ENCODE measurements at regions not wholly inside any gene's neighbourhood (a gene's known extent, or its start where the extent isn't known, plus 50 kb on each side); places are given as distances from the start of the nearest gene placed in this dataset.

- no peak for DNase-seq (ENCODE audit: low spot score)
Measured at GRCh38 chr11:134915212-134915611, 503.2 kb upstream of the B3GAT1 start.

DNA sequence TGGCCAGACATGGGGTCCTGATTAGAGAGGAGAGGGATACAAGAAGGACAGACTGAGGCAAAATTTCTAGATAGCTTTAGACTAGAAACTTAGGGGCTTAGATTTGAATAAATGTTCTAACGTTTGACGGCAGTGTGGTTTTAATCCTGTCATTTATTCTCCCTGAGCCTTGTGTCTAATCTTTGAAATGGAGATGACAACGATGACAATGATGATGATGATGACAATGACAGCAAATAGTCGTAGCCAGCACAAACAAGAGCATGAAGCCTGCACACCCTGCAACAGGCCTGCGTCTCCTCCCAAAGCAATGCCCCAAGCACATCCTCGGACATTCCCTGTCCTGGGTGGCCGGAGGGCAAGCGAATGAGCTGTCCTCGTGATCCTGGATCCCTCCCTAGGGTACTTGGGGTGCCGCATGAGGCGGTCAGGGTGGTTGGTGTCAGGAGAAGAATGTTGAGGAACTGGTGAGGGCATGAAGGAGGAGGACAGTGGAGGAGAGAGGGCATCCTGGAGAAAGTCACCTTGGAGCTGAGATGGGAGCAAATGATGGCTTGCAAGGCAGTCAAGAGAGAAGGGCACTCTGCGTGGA is 502.1 kb upstream of the B3GAT1 start:
- no peak for DNase-seq (ENCODE audit: low spot score)

DNA sequence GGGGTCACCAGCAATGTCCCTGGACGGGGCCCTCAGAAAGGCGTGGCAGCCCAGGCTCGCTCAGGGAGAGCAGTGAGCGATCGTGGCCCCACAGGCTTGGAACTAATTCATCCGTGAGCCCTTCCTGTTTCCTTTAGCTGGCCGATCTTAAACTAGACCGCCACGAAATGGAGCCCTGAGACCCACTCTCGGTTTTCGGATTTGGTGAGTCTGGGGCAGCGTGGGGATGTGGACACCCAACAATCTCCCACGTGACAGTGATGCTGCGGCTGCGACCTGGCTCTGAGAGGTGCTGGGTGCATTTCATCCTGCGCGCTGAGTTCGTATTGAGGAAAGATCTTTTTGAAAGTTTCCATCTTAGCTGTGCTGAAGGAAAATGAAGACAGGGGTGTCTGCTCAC is 501.3 kb upstream of the B3GAT1 start:
- DNase-seq (ENCODE audit: low spot score): no peak

GRCh38 chr11:134911514-134912180 is 499.6 kb upstream of the B3GAT1 start:
- DNase-seq (ENCODE audit: low spot score): no peak

- DNase-seq (ENCODE audit: low spot score): no peak
Measured at GRCh38 chr11:134908583-134908982, 496.5 kb upstream of the B3GAT1 start.

GRCh38 chr11:134907636-134908035 is 495.6 kb upstream of the B3GAT1 start:
- no peak for DNase-seq (ENCODE audit: low spot score)

DNA sequence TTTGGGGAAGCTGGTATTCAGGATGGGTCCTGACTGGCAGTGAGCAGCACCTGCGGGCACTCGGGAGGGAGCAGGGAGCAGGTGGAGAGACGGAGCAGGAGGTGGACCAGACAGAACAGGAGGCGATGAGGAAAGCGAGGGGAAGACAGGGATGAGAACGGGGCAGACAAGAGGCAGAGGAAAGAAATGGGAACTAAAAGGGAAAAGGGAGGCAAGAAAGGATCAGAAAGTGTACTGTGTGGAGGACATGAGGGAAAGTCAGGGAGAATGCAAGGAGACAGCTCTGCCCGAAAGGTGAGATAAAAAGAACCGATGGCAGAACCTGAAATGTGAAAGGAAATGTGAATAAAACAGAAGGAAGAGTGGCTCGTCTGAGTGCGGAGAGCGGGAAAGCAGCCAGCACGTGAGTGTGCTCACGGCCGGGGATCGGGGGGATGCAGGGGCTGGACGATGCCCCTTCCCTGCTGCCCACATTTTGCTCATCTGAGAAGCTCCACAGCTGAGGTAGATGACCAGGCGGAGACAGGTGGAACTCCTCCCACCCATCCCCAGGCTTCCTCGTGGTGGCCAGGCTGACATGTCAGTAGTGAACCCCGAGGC is 494.4 kb upstream of the B3GAT1 start:
- no peak for DNase-seq (ENCODE audit: low spot score)

DNA sequence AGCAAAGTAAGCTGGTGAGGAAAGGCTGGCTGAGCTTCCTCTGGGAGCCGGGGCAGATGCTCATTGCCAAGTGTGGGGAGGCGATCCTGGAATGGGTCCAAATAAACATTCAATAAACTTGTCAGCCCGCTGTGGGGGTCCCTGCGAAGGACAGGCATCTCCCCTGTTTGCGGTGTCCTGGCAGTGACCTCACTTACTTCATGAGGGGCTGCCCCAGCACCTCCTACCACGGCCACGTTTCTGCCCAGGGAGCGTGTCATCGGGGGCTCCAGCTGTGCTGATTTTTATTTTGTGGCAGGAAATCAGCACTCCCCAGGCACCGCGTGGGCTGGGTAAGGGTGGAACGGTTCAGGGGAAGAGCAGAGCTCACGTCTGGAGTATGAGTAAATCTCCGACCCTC is 493.9 kb upstream of the B3GAT1 start:
- DNase-seq (ENCODE audit: low spot score): no peak

GRCh38 chr11:134905517-134905916 is 493.5 kb upstream of the B3GAT1 start:
- no peak for DNase-seq (ENCODE audit: low spot score)

DNA sequence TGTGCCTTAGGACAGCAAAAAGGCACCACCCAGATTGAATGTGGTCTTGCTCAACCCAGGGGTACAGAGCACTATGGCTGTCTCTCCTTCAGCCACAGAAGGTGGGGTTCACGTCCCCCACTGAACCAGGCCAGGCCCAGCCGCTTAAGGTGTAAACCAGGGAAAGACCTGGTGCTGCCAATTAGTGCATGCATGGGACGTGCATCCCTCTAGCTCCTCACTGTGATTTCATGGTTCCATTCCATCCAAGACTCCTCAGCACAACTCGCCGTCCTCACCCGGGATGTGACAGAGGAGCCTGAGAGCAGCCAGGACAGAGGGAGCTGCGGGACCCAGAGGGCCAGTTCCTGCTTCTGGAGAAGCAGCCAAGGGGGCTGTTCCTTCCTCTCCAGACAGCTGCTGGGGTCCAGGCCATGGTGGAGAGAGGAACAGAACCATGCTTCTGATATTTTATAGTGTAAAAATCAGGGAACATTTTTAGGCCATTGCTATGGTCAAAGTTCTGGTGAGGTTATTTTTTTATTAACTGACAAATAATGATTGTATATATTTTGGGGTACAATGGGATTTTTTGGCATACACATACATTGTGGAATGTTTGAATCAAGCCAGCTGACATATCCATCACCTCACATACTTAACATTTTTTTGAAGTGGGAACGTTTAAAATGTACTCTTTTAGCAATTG is 492.2 kb upstream of the B3GAT1 start:
- DNase-seq (ENCODE audit: low spot score): no peak

DNA sequence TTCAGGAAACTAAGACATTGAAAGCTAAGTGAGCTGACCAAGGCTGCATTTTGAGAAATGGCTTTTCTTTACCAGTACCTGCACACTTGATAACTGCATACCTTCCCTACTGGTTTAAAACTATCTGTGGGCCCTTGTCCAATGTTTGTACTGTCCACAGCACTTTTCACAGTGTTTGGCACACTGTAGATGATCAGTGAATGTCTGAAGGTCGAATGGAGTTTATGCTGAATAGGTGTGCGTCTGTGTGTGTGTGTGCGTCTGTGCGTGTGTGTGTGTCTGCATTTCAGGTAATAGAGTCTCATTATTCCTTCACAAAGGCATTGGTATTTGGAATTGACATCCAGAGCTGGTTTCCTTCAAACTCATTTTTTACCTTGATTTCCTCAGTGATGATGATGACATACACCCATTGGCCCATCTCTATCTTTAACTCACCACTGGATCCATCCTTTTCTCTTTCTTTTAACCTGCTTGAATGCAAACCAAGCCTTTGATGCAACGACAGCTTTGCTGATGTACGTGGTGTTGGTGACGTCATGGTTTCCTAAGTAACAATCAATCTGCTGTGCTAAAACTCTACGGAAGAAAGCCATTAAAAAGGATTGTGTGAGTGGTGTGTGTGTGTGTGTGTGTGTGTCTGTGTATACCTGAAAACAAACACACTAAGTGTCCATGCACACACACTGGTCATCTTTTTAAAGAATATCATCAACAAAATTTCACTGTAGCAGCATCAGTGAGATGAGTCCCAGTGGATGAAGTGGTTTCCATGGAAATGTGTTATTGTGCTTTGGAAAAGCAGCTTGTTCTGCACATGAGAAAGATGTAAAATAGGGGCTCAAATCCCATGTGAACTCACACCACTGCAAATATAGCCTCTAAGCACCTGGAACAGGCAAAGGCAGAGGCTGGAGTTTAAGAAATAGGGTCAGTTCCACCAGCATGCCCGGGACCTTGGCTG is 490.2 kb upstream of the B3GAT1 start:
- no peak for DNase-seq (ENCODE audit: low spot score)

- DNase-seq (ENCODE audit: low spot score): no peak
Measured at GRCh38 chr11:134901542-134901941, 489.5 kb upstream of the B3GAT1 start.

GRCh38 chr11:134893810-134894685 is 482.0 kb upstream of the B3GAT1 start:
- DNase-seq (ENCODE audit: low spot score): no peak

- no peak for DNase-seq (ENCODE audit: low spot score)
Measured at GRCh38 chr11:134890446-134890845, 478.4 kb upstream of the B3GAT1 start.

- DNase-seq (ENCODE audit: low spot score): no peak
Measured at GRCh38 chr11:134889832-134890231, 477.8 kb upstream of the B3GAT1 start.

DNA sequence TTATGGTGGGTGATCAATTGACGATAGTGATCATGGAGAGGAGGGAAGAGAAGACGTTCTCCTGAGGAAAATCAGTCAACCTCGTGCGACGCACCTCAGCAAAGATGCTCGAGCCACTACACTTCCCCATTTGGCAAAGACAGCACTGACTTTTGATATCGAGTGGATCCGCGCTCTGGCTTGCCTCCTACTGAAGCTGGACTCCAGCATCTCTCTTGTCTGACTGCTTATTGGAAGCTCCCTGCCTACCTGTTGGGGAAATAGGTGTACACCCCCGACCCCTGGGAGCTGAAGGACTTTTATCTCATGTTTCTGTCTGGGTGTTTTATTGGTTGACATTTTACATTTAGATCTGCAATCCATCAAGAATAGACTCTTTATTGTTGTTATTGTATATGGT is 476.8 kb upstream of the B3GAT1 start:
- no peak for DNase-seq (ENCODE audit: low spot score)

DNA sequence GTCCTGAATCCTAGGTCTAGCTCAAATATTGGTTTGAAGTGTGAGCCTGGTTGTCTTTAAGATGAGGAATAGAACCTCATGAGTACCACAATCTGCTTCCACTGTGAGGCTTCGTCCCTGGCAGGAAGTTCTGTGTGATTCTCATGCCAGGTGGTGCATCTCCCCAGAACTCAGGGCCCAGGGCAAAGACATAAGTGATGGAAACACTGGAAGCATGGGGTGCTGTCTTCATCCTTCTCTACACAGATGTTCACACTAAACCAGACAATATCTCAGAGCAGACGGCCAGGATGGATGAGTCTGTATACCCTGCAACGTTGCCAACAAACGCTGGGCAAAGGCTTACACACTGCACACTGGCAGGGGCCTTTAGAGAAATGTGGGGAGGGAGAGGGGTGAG is 475.9 kb upstream of the B3GAT1 start:
- no peak for DNase-seq (ENCODE audit: low spot score)

DNA sequence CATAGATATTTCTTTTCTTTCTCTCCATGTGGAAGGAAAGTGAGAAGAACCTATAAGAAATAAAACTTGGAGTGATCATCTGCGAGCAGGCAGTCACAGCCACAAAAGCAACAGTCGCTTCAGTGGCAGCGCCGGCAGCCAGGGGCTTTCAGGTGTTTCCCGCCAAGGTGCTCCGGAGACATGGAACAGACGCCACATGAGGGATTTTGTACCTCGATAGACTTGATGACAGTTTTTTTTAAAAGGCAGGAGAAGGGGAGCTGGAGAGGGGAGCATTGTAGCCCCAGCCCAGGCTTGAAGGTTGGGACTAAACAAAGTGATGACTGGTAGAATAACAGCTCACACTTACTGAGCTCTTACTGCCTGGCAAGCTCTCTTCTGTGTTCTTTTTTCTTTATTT is 471.4 kb upstream of the B3GAT1 start:
- DNase-seq (ENCODE audit: low spot score): no peak

- no peak for DNase-seq (ENCODE audit: low spot score)
Measured at GRCh38 chr11:134882671-134883297, 470.7 kb upstream of the B3GAT1 start.

DNA sequence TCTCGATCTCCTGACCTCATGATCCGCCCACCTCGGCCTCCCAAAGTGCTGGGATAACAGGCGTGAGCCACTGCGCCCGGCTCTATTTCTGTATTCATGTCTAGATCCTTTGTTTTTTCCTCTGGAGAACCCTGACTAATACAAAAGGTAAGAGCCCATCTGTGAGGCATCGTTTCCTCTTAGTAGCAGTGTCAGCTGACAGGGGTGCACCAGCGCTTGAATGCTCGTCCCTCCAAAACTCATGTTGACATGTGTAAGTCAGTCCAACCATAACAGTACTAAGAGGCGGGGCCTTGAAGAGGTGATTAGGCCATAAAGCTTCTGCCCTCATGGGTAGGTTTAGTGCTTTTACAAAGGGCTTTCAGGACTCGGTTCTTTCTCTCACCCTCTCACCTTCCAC is 470.1 kb upstream of the B3GAT1 start:
- no peak for DNase-seq (ENCODE audit: low spot score)
